ENCODE measurements at regions not wholly inside any gene's neighbourhood (a gene's known extent, or its start where the extent isn't known, plus 50 kb on each side); places are given as distances from the start of the nearest gene placed in this dataset.
A peak's percentile ranks its signal among the peaks of the same experiment; 100 is the strongest.

DNA sequence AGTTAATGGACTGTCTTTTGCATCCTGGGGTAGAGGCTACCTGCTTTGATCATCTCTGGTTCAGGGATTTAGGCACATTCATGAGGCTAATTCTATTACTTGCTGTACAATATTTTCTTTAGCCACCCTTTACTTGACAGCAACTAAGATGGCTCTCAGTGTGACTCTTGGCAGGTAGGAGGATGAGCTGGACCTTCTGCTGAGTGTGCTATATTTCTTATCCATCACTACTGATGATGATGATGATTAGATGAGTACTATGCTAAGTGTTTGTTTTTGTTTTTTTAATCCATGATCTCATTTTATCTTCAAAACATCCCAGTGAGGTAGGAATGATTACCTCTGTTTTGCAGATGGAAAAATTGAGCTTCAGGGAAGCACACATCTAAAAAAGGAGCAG, 152.8 kb upstream of the WSCD2 start:
- peaks cover 11% of the 10 kb centered on the region for H3K9me3 Mint-ChIP-seq
- TF ChIP-seq EZH2 (IDR thresholded peaks at IDR 0.05): no peak
- TF ChIP-seq EZH2phosphoT487 (IDR thresholded peaks at IDR 0.05): no peak
- TF ChIP-seq, protein P1, sequence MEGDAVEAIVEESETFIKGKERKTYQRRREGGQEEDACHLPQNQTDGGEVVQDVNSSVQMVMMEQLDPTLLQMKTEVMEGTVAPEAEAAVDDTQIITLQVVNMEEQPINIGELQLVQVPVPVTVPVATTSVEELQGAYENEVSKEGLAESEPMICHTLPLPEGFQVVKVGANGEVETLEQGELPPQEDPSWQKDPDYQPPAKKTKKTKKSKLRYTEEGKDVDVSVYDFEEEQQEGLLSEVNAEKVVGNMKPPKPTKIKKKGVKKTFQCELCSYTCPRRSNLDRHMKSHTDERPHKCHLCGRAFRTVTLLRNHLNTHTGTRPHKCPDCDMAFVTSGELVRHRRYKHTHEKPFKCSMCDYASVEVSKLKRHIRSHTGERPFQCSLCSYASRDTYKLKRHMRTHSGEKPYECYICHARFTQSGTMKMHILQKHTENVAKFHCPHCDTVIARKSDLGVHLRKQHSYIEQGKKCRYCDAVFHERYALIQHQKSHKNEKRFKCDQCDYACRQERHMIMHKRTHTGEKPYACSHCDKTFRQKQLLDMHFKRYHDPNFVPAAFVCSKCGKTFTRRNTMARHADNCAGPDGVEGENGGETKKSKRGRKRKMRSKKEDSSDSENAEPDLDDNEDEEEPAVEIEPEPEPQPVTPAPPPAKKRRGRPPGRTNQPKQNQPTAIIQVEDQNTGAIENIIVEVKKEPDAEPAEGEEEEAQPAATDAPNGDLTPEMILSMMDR (IDR thresholded peaks at IDR 0.05): no peak

DNA sequence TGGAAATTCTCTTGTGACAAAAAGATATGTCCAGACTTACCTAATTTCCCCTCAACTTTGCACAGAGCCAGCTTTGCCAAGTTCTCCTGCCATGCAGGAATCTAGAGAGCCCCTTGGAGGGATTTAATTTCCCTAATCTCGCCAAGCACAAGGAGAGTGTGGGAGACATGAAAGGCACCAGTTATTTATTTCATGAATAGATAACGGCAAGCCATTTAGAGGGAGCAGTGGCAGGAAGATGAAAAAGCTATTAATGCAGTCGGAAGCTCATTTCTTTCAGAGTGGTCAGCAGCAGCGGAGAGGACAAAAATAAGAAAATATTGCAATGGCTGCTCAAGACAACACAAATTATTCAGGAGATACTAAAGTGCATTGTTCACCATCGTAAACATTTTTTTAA, 150.9 kb upstream of the WSCD2 start:
- H3K9me3 Mint-ChIP-seq: peaks cover 11% of the 10 kb centered on the region
- no peaks in the 10 kb centered on the region for H3F3A ChIP-seq (ENCODE audit: low read depth)
- peaks cover 51% of the 10 kb centered on the region for H3K27me3 ChIP-seq
- no peak overlapping the region for H2AFZ ChIP-seq (replicated peaks)
- no peaks in the 10 kb centered on the region for H3K79me2 ChIP-seq (ENCODE audit: low read depth)
- no peak overlapping the region for H3K4me3 ChIP-seq
- H3K9ac ChIP-seq: no peak overlapping the region
- peaks cover 8% of the 10 kb centered on the region for H3K4me1 Mint-ChIP-seq
- no peak overlapping the region for H3K27ac Mint-ChIP-seq
- DNase-seq (ENCODE audit: low spot score): no peak
- H3K36me3 Mint-ChIP-seq: no peaks in the 10 kb centered on the region
- no peaks in the 10 kb centered on the region for H4K20me1 ChIP-seq (ENCODE audit: low read depth)
- no peak overlapping the region for H3K4me3 Mint-ChIP-seq
- H3K27ac ChIP-seq: no peak overlapping the region
- H3K36me3 ChIP-seq: no peaks in the 10 kb centered on the region
- H3K27me3 Mint-ChIP-seq (ENCODE audit: insufficient read depth, low read depth): peaks cover 6% of the 10 kb centered on the region
- H3K4me2 ChIP-seq: no peak overlapping the region
- TF ChIP-seq EZH2phosphoT487 (IDR thresholded peaks at IDR 0.05) (no peak), EZH2 (IDR thresholded peaks at IDR 0.05) (no peak)
- TF ChIP-seq, protein P1 (IDR thresholded peaks at IDR 0.05): no peak
- H3K4me1 ChIP-seq: no peaks in the 10 kb centered on the region
- H3K9me3 ChIP-seq (ENCODE audit: low read depth): peaks cover 11% of the 10 kb centered on the region

More for the DNA sequence above, 152.8 kb upstream of the WSCD2 start:
- Mint-ChIP-seq H3K4me3 (no peak overlapping the region), H3K36me3 (no peaks in the 10 kb centered on the region), H3K4me1 (peaks cover 8% of the 10 kb centered on the region), H3K27me3 (ENCODE audit: insufficient read depth, low read depth) (peaks cover 6% of the 10 kb centered on the region), H3K27ac (no peak overlapping the region)
- Histone ChIP-seq H3K9me3 (ENCODE audit: low read depth) (peaks cover 11% of the 10 kb centered on the region), H3F3A (ENCODE audit: low read depth) (no peaks in the 10 kb centered on the region), H3K4me3 (no peak overlapping the region), H3K36me3 (no peaks in the 10 kb centered on the region), H3K9ac (no peak overlapping the region), H3K27me3 (peaks cover 37% of the 10 kb centered on the region), H4K20me1 (ENCODE audit: low read depth) (no peaks in the 10 kb centered on the region), H3K4me1 (no peaks in the 10 kb centered on the region), H3K79me2 (ENCODE audit: low read depth) (no peaks in the 10 kb centered on the region), H3K4me2 (no peak overlapping the region), H3K27ac (no peak overlapping the region), H2AFZ (replicated peaks) (no peak overlapping the region)
- no peak for DNase-seq (ENCODE audit: low spot score)

DNA sequence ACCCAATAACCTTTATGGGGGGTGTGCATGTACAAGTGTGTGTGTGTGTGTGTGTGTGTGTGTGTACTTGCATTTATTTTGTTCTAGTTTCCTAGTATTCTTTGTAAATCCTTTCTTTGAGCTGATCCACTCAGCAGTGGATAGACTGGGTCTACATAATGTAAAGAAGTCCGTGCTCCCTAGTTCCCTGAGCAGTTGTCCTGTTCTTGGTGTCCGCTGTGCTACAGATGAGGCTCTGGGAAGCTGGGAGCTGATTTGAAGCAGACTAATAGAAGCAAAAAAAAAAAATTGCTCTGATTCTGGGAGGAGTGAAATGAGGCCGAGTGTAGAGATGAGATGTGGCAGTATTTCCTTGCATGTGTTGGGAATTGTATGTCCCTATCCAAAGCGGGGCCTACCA, 150.4 kb upstream of the WSCD2 start:
- Mint-ChIP-seq H3K27ac (no peak overlapping the region), H3K9me3 (peaks cover 11% of the 10 kb centered on the region), H3K4me1 (peaks cover 8% of the 10 kb centered on the region), H3K4me3 (peak overlapping the region; percentile 50), H3K36me3 (no peaks in the 10 kb centered on the region), H3K27me3 (ENCODE audit: insufficient read depth, low read depth) (peaks cover 6% of the 10 kb centered on the region)
- Histone ChIP-seq H3K4me3 (no peak overlapping the region), H2AFZ (replicated peaks) (no peak overlapping the region), H3F3A (ENCODE audit: low read depth) (no peaks in the 10 kb centered on the region), H3K9ac (no peak overlapping the region), H3K27me3 (peaks cover 54% of the 10 kb centered on the region), H3K79me2 (ENCODE audit: low read depth) (no peaks in the 10 kb centered on the region), H4K20me1 (ENCODE audit: low read depth) (no peaks in the 10 kb centered on the region), H3K9me3 (ENCODE audit: low read depth) (peaks cover 11% of the 10 kb centered on the region), H3K27ac (no peak overlapping the region), H3K36me3 (no peaks in the 10 kb centered on the region), H3K4me2 (no peak overlapping the region), H3K4me1 (no peaks in the 10 kb centered on the region)
- TF ChIP-seq EZH2phosphoT487 (IDR thresholded peaks at IDR 0.05): no peak
- no peak for TF ChIP-seq EZH2 (IDR thresholded peaks at IDR 0.05)
- DNase-seq (ENCODE audit: low spot score): no peak

DNA sequence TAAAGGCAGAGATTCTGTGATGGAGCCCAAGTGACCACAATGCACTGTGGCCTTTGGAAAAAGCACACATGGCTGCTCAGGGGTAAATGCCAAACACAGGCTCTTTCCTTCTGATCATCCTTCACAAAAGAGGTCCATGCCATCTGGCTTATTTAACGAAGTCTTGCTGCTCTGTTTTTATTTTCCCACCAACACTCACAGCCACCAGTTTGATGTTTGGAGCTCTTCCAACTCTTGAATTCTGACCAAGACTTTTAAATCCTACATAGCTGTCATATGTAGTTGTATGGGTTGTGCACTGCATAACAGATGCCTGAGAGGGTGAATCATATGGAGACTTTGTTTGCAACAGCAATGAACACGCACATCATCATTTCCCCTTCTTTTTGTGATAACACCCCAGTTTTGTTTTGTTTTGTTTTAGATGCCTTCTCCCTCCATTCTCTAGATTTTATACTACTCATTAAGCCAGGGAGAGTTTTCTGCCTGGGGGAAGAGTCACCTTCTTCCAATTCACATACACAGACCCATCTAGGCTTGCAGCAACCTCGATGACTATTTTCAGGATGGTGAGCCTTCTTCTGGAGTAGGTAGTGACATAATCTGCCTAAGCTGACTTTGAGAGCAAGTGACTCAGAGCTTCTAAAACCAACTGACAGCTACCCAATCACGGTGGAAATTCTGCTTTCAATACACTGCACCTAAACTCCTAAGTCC, 145.2 kb upstream of the WSCD2 start:
- TF ChIP-seq, protein P1 (IDR thresholded peaks at IDR 0.05): no peak
- no peak for TF ChIP-seq EZH2 (IDR thresholded peaks at IDR 0.05)
- no peak for TF ChIP-seq EZH2phosphoT487 (IDR thresholded peaks at IDR 0.05)
- no peak for DNase-seq (ENCODE audit: low spot score)
- Mint-ChIP-seq H3K4me1 (peaks cover under 1% of the 10 kb centered on the region), H3K27ac (no peak overlapping the region), H3K27me3 (ENCODE audit: insufficient read depth, low read depth) (peaks cover under 1% of the 10 kb centered on the region), H3K4me3 (no peak overlapping the region), H3K36me3 (no peaks in the 10 kb centered on the region), H3K9me3 (no peaks in the 10 kb centered on the region)
- H3K9me3 ChIP-seq (ENCODE audit: low read depth): no peaks in the 10 kb centered on the region
- no peaks in the 10 kb centered on the region for H3K79me2 ChIP-seq (ENCODE audit: low read depth)
- no peaks in the 10 kb centered on the region for H3K36me3 ChIP-seq
- H3K4me3 ChIP-seq: no peak overlapping the region
- no peak overlapping the region for H3K27ac ChIP-seq
- no peak overlapping the region for H2AFZ ChIP-seq (replicated peaks)
- H3K9ac ChIP-seq: no peak overlapping the region
- H3K4me2 ChIP-seq: no peak overlapping the region
- no peaks in the 10 kb centered on the region for H3K4me1 ChIP-seq
- no peaks in the 10 kb centered on the region for H4K20me1 ChIP-seq (ENCODE audit: low read depth)
- peaks cover 64% of the 10 kb centered on the region for H3K27me3 ChIP-seq
- H3F3A ChIP-seq (ENCODE audit: low read depth): no peaks in the 10 kb centered on the region
